Activated naive CD8-positive, alpha-beta T cell treated with anti-CD3 and anti-CD28 coated beads for 36 hours (primary cell): ENCODE measurements at regions not wholly inside any gene's neighbourhood (a gene's known extent, or its start where the extent isn't known, plus 50 kb on each side); places are given as distances from the start of the nearest gene placed in this dataset.
"Not testable (repeated sequence)": the region's sequence is repeated elsewhere in the genome, so short reads cannot be mapped to it uniquely, and the experiment has no call there.

Source experiments
- DNase-seq: peaks from one replicate; pipeline ENCODE4 v3.0.0; 2021
- H3K27ac Mint-ChIP-seq: one replicate; pipeline ENCODE4 v1.8.0; 2022; ENCODE audit warnings: mild to moderate bottlenecking, moderate library complexity, mixed read lengths
- H3K27me3 Mint-ChIP-seq: one replicate; pipeline ENCODE4 v1.8.0; 2022; ENCODE audit warnings: mild to moderate bottlenecking, mixed read lengths
- H3K36me3 Mint-ChIP-seq: one replicate; pipeline ENCODE4 v1.8.0; 2021; ENCODE audit warnings: mild to moderate bottlenecking, mixed read lengths
- H3K4me1 Mint-ChIP-seq: one replicate; pipeline ENCODE4 v1.8.0; 2021; ENCODE audit warnings: mixed read lengths
- H3K4me3 Mint-ChIP-seq: one replicate; pipeline ENCODE4 v1.8.0; 2022; ENCODE audit warnings: mild to moderate bottlenecking, moderate library complexity, mixed read lengths
- H3K9me3 Mint-ChIP-seq: one replicate; pipeline ENCODE4 v1.8.0; 2022; ENCODE audit warnings: mixed read lengths

DNA sequence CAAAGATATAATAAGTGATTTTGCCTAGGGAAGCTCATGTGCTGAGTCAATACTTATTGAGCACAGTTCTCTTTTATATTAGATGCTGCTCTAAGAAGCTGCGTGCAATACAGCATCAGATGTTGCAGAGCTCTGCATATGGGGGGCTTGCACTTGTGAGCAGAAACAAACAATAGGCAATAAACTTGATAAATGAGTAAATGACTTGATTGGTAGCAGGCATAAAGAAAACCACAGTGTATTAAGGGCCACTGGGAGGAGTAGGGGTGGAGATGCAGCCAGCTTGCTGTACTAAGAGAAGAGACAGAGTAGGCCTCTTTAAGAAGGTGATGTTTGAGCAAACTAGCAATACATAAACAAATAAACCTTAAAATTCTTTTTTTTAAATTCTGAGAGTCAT lies 598.5 kb upstream of the ADAMTS5 start:
- Mint-ChIP-seq H3K4me3 (no peak overlapping the region), H3K36me3 (no peaks in the 10 kb centered on the region), H3K27ac (no peak overlapping the region), H3K4me1 (no peaks in the 10 kb centered on the region), H3K27me3 (no peaks in the 10 kb centered on the region), H3K9me3 (no peaks in the 10 kb centered on the region)
- DNase-seq = no peak

DNA sequence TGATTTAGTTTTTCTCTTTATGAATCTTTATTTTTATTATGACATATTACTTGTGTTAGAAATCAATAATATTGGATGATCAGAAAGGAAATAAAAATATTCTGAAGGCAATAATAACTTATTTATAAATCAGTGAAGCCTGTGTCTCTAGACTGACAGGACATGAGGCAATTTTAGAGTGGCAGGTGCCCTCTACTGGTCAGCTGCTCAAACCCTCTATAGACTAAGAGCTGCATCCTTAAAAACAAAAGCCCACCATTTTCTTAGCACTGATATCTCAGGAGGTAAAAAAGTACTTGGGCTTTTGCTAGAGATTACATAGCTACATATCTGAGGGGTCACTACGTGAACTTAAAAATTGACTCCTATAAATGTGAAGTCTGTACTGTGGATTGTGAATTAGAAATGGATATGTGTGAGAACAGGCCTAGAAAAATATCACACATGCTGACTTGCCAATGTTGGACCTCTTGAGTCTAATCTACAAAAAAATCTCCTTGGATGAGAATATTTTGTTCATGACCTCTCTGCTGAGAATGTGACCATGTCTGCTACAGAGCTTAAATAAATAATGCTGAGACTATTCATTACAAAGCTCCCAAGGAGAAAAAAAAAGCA lies 597.9 kb upstream of the ADAMTS5 start:
- Mint-ChIP-seq H3K4me3 (no peak overlapping the region), H3K9me3 (no peaks in the 10 kb centered on the region), H3K4me1 (no peaks in the 10 kb centered on the region), H3K36me3 (no peaks in the 10 kb centered on the region), H3K27ac (no peak overlapping the region), H3K27me3 (no peaks in the 10 kb centered on the region)
- DNase-seq = no peak

DNA sequence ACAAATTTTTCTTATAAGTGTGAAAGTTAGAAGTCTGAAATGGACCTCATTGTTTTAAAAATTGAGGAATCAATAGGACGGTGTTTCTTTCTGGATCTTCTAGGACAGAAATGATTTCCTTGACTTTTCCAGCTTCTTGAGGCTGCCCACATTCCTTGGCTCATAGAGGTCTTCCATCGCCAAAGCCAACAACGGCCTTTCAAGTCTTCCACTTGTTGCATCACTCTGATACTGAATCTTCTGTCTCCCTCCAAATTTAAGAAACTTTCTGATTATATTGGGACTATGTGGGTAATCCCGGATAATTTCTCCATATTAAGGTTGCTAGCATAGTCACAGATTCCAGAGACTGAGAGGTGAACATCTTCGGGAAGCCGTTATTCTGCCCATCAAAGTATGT lies 595.4 kb upstream of the ADAMTS5 start:
- H3K9me3 Mint-ChIP-seq = no peaks in the 10 kb centered on the region

GRCh38 chr21:27561116-27561515 lies 594.2 kb upstream of the ADAMTS5 start:
- no peak overlapping the region for H3K27ac Mint-ChIP-seq
- no peak overlapping the region for H3K4me3 Mint-ChIP-seq
- DNase-seq = no peak
- H3K36me3 Mint-ChIP-seq = no peaks in the 10 kb centered on the region
- H3K9me3 Mint-ChIP-seq = no peaks in the 10 kb centered on the region
- no peaks in the 10 kb centered on the region for H3K27me3 Mint-ChIP-seq
- no peaks in the 10 kb centered on the region for H3K4me1 Mint-ChIP-seq

More for the DNA sequence above, 595.4 kb upstream of the ADAMTS5 start:
- H3K27me3 Mint-ChIP-seq = no peaks in the 10 kb centered on the region
- no peak overlapping the region for H3K4me3 Mint-ChIP-seq
- no peaks in the 10 kb centered on the region for H3K36me3 Mint-ChIP-seq
- no peaks in the 10 kb centered on the region for H3K4me1 Mint-ChIP-seq
- no peak for DNase-seq
- no peak overlapping the region for H3K27ac Mint-ChIP-seq

DNA sequence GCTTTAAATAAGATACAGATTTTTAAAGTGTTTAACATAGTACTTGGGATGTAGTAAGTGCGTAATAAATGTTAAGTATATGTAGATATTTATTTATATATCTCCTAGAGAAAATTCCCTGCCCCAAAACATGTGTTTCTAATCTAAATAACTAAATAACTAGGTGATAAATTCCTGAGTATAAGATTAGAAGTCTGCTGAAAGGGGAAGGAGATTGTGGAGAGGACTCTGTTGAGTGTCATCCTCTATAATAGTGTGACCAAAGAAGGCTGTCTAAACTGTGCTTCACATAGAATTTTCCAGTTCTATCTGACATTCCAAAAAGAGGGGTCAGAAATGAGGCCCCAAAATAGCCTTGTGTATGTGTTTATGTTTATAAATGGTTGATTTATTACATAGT lies 590.5 kb upstream of the ADAMTS5 start:
- Mint-ChIP-seq H3K27ac (no peak overlapping the region), H3K27me3 (no peaks in the 10 kb centered on the region), H3K9me3 (peaks cover 7% of the 10 kb centered on the region), H3K4me1 (no peaks in the 10 kb centered on the region), H3K36me3 (no peaks in the 10 kb centered on the region), H3K4me3 (no peak overlapping the region)
- no peak for DNase-seq

- Mint-ChIP-seq H3K4me3 (no peak overlapping the region), H3K4me1 (no peaks in the 10 kb centered on the region), H3K27ac (no peak overlapping the region), H3K36me3 (no peaks in the 10 kb centered on the region), H3K9me3 (peaks cover 9% of the 10 kb centered on the region), H3K27me3 (no peaks in the 10 kb centered on the region)
- no peak for DNase-seq
Observed at GRCh38 chr21:27555996-27556395, 589.1 kb upstream of the ADAMTS5 start.

DNA sequence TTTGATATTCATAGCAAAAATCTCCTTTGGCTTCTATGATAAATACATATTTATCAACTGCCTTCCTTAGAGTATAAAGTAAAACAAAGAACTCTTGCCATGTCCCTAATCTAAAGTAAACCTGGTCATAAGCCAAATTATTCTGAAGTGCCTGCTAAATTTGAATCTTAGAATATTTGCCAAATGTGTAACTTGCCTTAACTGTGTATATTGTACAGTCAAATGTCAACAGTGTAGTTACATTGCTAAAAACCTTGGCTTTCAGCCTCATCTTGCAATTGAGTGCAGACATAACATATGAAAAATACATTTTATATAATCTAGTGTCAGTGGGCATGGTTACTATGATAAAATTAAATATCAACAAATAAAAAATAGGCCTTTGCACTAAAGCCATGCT lies 583.4 kb upstream of the ADAMTS5 start:
- no peaks in the 10 kb centered on the region for H3K27me3 Mint-ChIP-seq
- no peaks in the 10 kb centered on the region for H3K36me3 Mint-ChIP-seq
- H3K4me1 Mint-ChIP-seq = no peaks in the 10 kb centered on the region
- H3K4me3 Mint-ChIP-seq = no peak overlapping the region
- no peak overlapping the region for H3K27ac Mint-ChIP-seq
- peaks cover 15% of the 10 kb centered on the region for H3K9me3 Mint-ChIP-seq
- no peak for DNase-seq

DNA sequence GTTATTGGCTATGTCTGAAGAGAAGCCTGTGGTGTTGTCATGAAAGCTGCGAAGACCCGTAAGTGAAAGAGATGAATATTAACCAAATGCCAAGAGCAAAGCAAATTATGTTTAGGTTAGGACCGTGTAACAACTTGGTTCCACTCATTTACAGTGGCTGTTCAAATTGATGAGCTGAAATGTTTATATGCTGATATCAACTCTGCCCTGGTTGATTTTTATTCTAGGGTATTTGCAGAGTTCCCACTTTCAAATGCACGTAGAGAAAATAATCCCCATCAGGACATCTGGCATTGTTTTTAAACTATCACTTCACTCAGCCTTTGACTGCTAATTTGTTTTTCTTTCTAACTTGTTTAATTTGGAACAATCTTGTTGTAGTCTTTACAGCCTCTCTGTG lies 581.6 kb upstream of the ADAMTS5 start:
- Mint-ChIP-seq H3K27me3 (no peaks in the 10 kb centered on the region), H3K4me1 (no peaks in the 10 kb centered on the region), H3K36me3 (no peaks in the 10 kb centered on the region), H3K4me3 (no peak overlapping the region), H3K9me3 (peaks cover 15% of the 10 kb centered on the region), H3K27ac (no peak overlapping the region)
- no peak for DNase-seq

GRCh38 chr21:27545754-27546349 lies 579.0 kb upstream of the ADAMTS5 start:
- H3K9me3 Mint-ChIP-seq = peaks cover 6% of the 10 kb centered on the region
- no peak overlapping the region for H3K27ac Mint-ChIP-seq
- no peaks in the 10 kb centered on the region for H3K36me3 Mint-ChIP-seq
- H3K27me3 Mint-ChIP-seq = no peaks in the 10 kb centered on the region
- H3K4me1 Mint-ChIP-seq = no peaks in the 10 kb centered on the region
- H3K4me3 Mint-ChIP-seq = no peak overlapping the region
- no peak for DNase-seq

GRCh38 chr21:27542126-27542525 lies 575.2 kb upstream of the ADAMTS5 start:
- not testable (repeated sequence) for H3K36me3 Mint-ChIP-seq, H3K27me3 Mint-ChIP-seq, H3K4me1 Mint-ChIP-seq, H3K4me3 Mint-ChIP-seq, DNase-seq, H3K9me3 Mint-ChIP-seq, H3K27ac Mint-ChIP-seq

DNA sequence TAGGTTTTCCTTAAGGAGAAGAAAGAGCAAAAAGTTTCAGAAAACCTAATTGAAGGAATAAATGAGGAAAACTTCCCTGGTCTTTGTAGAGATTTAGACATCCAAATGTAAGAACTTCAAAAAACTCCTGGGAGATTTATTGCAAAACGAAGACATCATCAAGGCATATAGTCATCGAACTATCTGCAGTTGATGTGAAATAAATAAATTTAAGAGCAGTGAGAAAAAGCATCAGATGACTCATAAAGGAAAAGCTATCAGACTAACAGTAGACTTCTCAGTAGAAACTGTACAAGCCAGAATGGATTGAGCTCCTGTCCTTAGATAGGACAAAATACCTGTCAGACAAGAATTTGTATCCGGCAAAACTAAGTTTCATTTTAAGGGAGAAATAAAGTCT lies 569.4 kb upstream of the ADAMTS5 start:
- no peaks in the 10 kb centered on the region for H3K4me1 Mint-ChIP-seq
- no peak overlapping the region for H3K27ac Mint-ChIP-seq
- no peaks in the 10 kb centered on the region for H3K36me3 Mint-ChIP-seq
- H3K9me3 Mint-ChIP-seq = no peaks in the 10 kb centered on the region
- no peak overlapping the region for H3K4me3 Mint-ChIP-seq
- no peak for DNase-seq
- H3K27me3 Mint-ChIP-seq = no peaks in the 10 kb centered on the region

- Mint-ChIP-seq H3K9me3 (no peaks in the 10 kb centered on the region), H3K27ac (no peak overlapping the region), H3K4me1 (no peaks in the 10 kb centered on the region), H3K27me3 (no peaks in the 10 kb centered on the region), H3K4me3 (no peak overlapping the region), H3K36me3 (no peaks in the 10 kb centered on the region)
- no peak for DNase-seq
Observed at GRCh38 chr21:27535188-27535587, 568.3 kb upstream of the ADAMTS5 start.

- no peak for DNase-seq
- H3K27me3 Mint-ChIP-seq = no peaks in the 10 kb centered on the region
- H3K9me3 Mint-ChIP-seq = no peaks in the 10 kb centered on the region
- no peak overlapping the region for H3K27ac Mint-ChIP-seq
- H3K4me3 Mint-ChIP-seq = no peak overlapping the region
- H3K4me1 Mint-ChIP-seq = no peaks in the 10 kb centered on the region
- no peaks in the 10 kb centered on the region for H3K36me3 Mint-ChIP-seq
Observed at GRCh38 chr21:27534206-27534605, 567.3 kb upstream of the ADAMTS5 start.

GRCh38 chr21:27532076-27532475 lies 565.2 kb upstream of the ADAMTS5 start:
- Mint-ChIP-seq H3K4me1 (no peaks in the 10 kb centered on the region), H3K27me3 (no peaks in the 10 kb centered on the region), H3K4me3 (no peak overlapping the region), H3K27ac (no peak overlapping the region), H3K9me3 (peaks cover 7% of the 10 kb centered on the region), H3K36me3 (no peaks in the 10 kb centered on the region)
- DNase-seq = no peak

DNA sequence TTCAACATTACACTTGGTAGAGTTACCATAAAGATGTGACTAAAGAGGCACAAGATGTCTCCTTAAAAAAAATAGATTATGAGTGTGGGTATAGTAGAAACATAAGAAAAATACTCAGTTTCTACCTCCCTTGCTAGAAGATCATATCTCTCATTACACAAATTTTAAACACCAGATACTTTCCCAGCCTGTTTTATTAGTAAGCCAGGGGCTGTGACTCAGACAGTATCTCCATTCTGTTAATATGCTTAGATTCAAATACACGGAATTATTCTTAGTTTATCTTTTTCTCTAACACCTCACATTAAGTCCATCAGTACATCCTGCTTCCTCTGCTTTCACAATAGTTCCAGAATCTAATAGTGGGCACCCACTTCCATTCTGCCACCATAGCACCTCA lies 561.8 kb upstream of the ADAMTS5 start:
- no peak overlapping the region for H3K4me3 Mint-ChIP-seq
- no peaks in the 10 kb centered on the region for H3K27me3 Mint-ChIP-seq
- H3K9me3 Mint-ChIP-seq = peaks cover 7% of the 10 kb centered on the region
- H3K27ac Mint-ChIP-seq = no peak overlapping the region
- no peak for DNase-seq
- H3K4me1 Mint-ChIP-seq = no peaks in the 10 kb centered on the region
- no peaks in the 10 kb centered on the region for H3K36me3 Mint-ChIP-seq

DNA sequence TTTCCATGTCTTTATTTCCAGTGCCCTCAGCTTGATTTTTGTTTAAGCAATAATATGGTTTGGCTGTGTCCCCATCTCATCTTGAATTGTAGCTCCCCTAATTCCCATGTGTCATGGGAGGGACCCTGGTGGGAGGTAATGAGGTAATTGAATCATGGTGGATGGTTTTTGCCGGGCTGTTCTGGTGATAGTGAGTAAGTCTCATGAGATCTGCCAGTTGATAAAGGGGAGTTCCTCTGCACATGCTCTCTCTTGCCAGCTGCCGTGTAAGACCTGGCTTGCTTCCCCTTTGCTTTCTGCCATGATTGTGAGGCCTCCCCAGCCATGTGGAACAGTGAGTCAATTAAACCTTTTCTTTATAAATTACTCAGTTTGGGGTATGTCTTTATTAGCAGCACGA lies 559.6 kb upstream of the ADAMTS5 start:
- Mint-ChIP-seq H3K4me1 (no peaks in the 10 kb centered on the region), H3K36me3 (no peaks in the 10 kb centered on the region), H3K9me3 (peaks cover 12% of the 10 kb centered on the region), H3K27ac (no peak overlapping the region), H3K27me3 (no peaks in the 10 kb centered on the region), H3K4me3 (no peak overlapping the region)
- no peak for DNase-seq
